AML-193 (cell line): ENCODE measurements at regions not wholly inside any gene's neighbourhood (a gene's known extent, or its start where the extent isn't known, plus 50 kb on each side); places are given as distances from the start of the nearest gene placed in this dataset.
"Not testable (repeated sequence)": the region's sequence is repeated elsewhere in the genome, so short reads cannot be mapped to it uniquely, and the experiment has no call there.

Experiments
- DNase-seq, 2 experiments: peaks; one replicate each; lab custom pipeline; 2025; lab: John Stamatoyannopoulos, UW

- not testable (repeated sequence) for DNase-seq
These were observed 51.5 kb upstream of the CDC42EP3 start for GRCh38 chr2:37722971-37723370.

GRCh38 chr2:37730037-37730818, 58.8 kb upstream of the CDC42EP3 start:
- no peak for DNase-seq

DNA sequence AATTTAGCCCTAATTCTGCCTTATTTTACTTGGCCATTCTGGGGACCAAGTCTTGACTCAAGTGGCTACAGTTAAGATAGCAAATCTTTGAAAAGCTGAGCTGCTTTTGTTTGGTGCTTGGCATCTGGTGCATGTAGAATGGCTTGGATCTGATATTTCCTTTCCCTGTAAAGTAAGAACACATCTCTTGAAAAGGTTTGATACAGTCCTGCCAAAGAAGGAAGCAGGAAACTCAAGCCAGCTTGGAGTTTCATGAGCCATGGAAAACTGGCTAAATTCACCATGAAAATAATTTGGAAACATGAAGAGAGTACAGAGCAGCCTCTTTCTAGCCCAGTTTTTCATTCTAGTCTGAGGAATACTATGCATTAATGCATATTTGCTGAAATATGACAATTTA, 61.0 kb upstream of the CDC42EP3 start:
- DNase-seq: not testable (repeated sequence)

- DNase-seq: no peak
These were observed 61.8 kb upstream of the CDC42EP3 start for GRCh38 chr2:37733251-37733650.

DNA sequence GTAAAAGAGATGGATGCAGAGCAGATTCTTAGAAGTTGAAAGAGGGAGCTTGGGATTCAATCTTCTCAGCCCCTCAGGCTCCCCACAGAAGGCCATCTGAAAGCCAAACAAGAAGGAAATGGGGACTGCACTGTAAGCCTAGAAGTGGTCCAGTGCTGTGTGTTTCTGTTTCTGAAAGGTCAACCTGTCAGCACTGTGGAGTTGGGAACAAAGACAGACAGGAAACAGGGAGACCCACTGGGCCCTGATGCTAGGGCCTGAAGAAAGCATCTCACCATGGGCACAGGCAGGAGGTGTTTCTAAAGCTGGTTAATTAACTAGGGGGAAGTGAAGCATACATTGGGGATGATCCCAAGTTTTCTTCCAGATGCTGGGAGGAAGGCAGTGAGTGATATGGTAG, 62.5 kb upstream of the CDC42EP3 start:
- not testable (repeated sequence) for DNase-seq

DNA sequence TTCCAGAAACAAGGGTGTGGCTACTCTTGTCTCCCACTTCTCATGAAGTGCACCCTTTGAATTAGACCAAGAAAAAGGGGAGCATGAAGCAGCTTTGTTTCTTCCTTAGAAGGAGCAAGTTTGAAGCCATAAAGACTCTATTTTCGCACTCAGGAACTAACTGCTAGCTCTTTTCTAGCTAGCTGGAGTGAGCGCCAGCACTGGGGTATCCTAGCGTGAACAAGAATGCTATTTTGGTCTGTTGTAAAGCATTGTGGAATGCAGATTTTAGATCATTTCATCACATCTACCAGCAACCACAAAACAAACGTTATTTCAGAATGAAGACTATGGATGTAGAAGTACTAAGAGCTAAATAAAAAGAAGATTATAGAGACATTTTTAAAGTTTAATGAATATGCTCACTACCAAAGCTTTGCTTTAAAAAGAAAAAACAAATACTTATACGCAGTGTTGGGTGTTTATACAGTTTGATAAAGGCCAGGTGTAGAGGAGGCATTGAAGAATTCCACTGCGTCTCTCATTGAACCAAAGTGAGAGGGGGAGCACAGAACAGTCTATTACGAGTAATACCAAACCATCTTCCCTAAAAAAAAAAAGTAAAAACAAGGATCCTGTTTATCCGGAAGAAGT, 63.6 kb upstream of the CDC42EP3 start:
- DNase-seq: peak; percentile 24 to 33

GRCh38 chr2:37735524-37735910, 64.1 kb upstream of the CDC42EP3 start:
- peak in 1 of 2 experiments; percentile 18 for DNase-seq

GRCh38 chr2:37737507-37737906, 66.1 kb upstream of the CDC42EP3 start:
- no peak for DNase-seq

DNA sequence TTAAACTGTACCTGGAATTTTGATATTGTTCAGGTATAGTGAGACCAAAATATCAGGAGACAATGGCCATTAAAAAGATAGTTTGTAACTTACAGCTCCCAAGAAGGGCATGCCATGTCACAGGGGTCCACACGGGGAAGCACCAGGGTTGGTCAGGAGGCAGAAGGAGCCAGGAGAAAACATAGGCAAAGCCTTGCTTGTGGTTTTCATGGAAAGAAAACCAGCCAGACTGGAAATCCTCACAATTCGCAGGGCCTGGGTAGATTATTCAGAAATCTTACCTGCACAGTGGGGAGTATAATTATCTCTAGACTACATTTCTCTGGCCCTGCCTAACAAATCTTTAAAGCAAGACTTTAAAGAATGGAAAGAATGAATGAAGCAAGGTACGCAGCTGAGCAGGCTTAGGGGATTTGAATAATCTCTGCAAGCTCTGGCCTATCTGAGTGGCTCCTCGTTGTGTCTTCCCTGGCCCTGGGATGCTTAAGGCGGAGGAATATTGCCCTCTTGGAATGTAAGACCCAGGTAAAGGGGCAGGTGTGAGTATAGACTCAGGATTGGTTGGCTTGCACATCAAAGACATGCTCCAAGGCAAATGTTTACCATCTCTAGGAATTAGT, 66.9 kb upstream of the CDC42EP3 start:
- no peak for DNase-seq

DNA sequence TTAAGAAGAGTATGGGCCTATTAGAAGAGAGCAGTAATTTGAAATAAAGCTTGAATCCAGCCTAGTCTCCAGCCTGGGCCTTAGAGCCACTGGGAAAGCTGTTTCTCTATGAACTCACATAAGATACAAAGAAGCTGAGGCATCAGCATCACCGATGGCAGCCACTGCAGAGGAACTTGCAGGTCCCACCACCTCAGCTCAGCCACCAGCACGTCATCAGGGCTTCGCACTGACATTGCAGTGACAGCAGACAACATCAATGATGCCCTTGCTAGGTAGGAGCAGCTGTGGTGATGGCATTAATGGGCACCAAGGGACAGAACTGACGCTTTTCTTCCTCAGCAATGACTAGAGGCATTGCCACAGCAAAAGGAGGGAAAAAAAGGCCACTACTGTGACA, 67.7 kb upstream of the CDC42EP3 start:
- DNase-seq: no peak

GRCh38 chr2:37740164-37740739, 68.8 kb upstream of the CDC42EP3 start:
- no peak for DNase-seq

DNA sequence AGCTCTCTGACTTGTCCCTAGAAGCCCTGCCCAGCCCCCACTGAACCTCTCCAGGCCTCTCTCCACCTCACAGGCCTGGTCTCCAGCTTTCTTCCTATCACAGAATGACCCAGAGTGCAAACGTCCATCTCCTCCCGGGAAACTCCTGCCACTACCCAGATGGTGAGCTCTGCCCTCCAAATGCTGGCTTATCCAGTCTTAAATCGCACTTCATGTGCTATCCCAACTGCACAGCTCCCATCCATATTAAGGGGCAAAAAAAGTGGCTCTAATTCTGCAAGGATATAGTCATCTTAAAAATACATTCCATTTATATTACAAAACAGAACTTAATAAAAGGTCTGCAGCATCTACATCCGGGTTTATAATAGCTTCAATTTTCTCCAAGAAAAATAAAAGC, 70.8 kb upstream of the CDC42EP3 start:
- no peak for DNase-seq

- no peak for DNase-seq
These were observed 72.6 kb upstream of the CDC42EP3 start for GRCh38 chr2:37744010-37744409.

DNA sequence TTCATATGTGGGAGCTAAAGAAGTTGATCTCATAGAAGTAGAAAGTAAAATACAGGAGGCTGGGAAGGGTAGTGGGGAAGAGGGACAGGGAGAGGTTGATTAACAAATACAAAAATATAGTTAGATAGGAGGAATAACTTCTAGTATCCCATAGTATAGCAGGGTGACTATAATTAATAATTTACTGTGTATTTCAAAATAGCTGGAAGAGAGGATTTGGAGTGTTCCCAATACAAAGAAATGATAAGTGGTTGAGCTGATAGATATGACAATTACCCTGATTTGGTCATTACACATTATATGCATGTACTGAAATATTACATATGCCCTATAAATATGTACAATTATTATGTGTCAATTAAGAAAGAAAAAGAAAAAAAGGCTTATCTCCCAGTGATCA, 73.5 kb upstream of the CDC42EP3 start:
- not testable (repeated sequence) for DNase-seq

GRCh38 chr2:37746011-37746410, 74.6 kb upstream of the CDC42EP3 start:
- not testable (repeated sequence) for DNase-seq

- no peak for DNase-seq
These were observed 75.4 kb upstream of the CDC42EP3 start for GRCh38 chr2:37746883-37747282.

GRCh38 chr2:37748541-37748940, 77.1 kb upstream of the CDC42EP3 start:
- no peak for DNase-seq

DNA sequence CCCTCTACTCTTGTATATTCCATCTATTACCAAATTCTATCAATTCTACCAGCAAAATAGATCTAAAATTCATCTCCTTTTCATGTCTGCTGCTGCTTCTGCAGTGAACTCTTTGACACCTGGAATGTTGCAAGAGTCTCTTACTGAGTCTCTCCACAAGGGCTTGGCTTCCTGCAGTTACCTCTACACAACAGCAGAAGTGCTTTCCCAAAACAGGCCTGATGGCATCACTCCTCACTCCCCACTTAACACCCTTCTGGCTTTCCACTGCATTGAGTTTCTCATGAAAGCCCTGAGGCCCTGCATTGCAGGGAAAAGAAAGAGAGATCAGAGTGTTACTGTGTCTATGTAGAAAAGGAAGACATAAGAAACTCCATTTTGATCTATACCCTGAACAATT, 78.8 kb upstream of the CDC42EP3 start:
- DNase-seq: not testable (repeated sequence)

DNA sequence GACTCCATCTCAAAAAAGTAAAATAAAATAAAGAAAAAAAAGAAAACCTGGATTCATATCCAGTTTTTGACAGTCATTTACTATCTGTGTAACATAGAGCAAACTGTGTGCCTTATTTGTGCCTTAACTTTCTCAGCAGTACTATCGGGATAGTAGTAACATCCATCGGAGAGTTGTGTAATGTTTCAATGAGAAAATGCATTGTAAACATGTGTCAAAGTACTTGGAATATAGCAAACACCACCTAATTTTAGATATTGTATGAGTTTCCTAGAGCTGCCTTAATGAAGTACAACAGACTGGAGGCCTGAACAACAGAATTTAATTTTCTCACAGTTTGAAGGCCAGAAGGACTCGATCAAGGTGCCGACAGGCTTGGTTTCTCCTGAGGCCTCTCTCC, 81.3 kb upstream of the CDC42EP3 start:
- DNase-seq: no peak

DNA sequence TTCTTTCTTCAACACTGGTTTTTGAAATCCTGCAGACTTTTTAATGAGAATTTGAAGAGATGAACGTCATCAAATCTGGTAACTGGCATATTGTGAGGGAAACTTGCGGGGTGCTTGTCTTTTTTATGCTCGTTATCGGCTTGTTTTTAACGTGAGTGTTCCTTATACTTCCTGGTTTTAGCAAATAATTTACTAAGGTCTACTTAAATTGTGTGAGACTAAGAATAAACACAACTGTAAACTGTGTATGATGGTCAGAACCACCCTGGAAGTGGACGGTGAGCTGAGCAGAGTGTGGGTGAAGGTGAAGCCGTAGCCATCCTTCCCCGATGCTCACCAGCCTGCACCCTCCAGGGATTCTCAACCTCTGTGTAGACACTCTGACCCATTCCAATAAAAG, 82.3 kb upstream of the CDC42EP3 start:
- DNase-seq: no peak

- not testable (repeated sequence) for DNase-seq
These were observed 84.6 kb upstream of the CDC42EP3 start for GRCh38 chr2:37755961-37756559.

- DNase-seq: not testable (repeated sequence)
These were observed 86.0 kb upstream of the CDC42EP3 start for GRCh38 chr2:37757456-37757855.
